GM23338 (cell line): ENCODE measurements at regions not wholly inside any gene's neighbourhood (a gene's known extent, or its start where the extent isn't known, plus 50 kb on each side); places are given as distances from the start of the nearest gene placed in this dataset.

Experiments
- CTCF ChIP-seq, 2 experiments: fragments of 200-600 bp in 1 of 2; sonication (generic) in 1 of 2; conservative IDR thresholded peaks; 2 replicates each; pipeline versions ENCODE4 v1.5.1 to v1.6.1; 2016 to 2017; ENCODE audit warnings: antibody characterized with exemption in 2 of 2, low read depth in 2 of 2, mild to moderate bottlenecking in 2 of 2, moderate library complexity in 1 of 2
- EZH2 ChIP-seq: fragments of 200-600 bp; sonication (generic); IDR thresholded peaks from one replicate; pipeline ENCODE4 v1.8.0; 2017; ENCODE audit warnings: antibody characterized with exemption, mild to moderate bottlenecking, low read depth; ENCODE audit not compliant: unreplicated experiment
- EZH2phosphoT487 ChIP-seq: fragments of 200-600 bp; sonication (generic); IDR thresholded peaks from one replicate; pipeline ENCODE4 v1.8.1; 2018; ENCODE audit warnings: antibody characterized with exemption; ENCODE audit not compliant: unreplicated experiment
- POLR2AphosphoS5 ChIP-seq: IDR thresholded peaks from 2 replicates; pipeline ENCODE4 v1.6.1; 2016; ENCODE audit warnings: antibody characterized with exemption, low read depth

DNA sequence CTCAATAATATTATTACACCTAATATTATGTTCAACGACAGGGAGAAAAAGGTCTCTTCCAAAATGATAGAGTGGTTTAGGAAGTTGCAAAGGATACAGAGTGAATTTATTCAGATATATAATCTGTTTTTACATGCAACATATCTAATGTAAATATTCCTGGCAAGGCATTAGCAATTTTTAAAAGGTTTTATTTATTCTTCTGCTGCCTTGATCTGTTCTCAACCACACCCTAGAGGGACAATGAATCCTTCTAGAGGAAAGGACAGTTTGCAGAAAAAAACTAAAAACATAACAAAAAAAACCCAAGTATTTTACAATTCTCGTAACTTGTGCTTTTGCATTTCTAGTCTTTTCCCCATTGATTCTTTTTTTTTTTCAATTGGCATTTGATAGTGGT lies 459.6 kb downstream of the KLF12 start:
- TF ChIP-seq POLR2AphosphoS5 (no peak), CTCF (conservative IDR thresholded peaks at IDR 0.05; ENCODE audit: low read depth in 2 of 2) (no peak), EZH2 (no peak), EZH2phosphoT487 (no peak)
